ENCODE measurements at regions not wholly inside any gene's neighbourhood (a gene's known extent, or its start where the extent isn't known, plus 50 kb on each side); places are given as distances from the start of the nearest gene placed in this dataset.

GRCh38 chr1:194731025-194731424 is 1544.6 kb upstream of the B3GALT2 start:
- Histone ChIP-seq H3K9ac (ENCODE audit: low read length) (no peak overlapping the region), H3K36me3 (ENCODE audit: control insufficient read depth, insufficient read depth, low read length) (no peaks in the 10 kb centered on the region), H3K27ac (ENCODE audit: low read depth, low read length) (no peak overlapping the region), H3K4me3 (ENCODE audit: low read length) (no peak overlapping the region), H3K4me1 (ENCODE audit: control insufficient read depth, insufficient read depth, low read length) (no peaks in the 10 kb centered on the region), H3K27me3 (ENCODE audit: control insufficient read depth, insufficient read depth, low read length) (no peaks in the 10 kb centered on the region)

- Histone ChIP-seq H3K4me3 (ENCODE audit: low read length) (no peak overlapping the region), H3K27ac (ENCODE audit: low read depth, low read length) (no peak overlapping the region), H3K27me3 (ENCODE audit: control insufficient read depth, insufficient read depth, low read length) (no peaks in the 10 kb centered on the region), H3K9ac (ENCODE audit: low read length) (no peak overlapping the region), H3K4me1 (ENCODE audit: control insufficient read depth, insufficient read depth, low read length) (no peaks in the 10 kb centered on the region), H3K36me3 (ENCODE audit: control insufficient read depth, insufficient read depth, low read length) (no peaks in the 10 kb centered on the region)
Observed at GRCh38 chr1:194730304-194730703, 1543.9 kb upstream of the B3GALT2 start.

- no peak overlapping the region for H3K27ac ChIP-seq (ENCODE audit: low read depth, low read length)
- no peak overlapping the region for H3K4me3 ChIP-seq (ENCODE audit: low read length)
- H3K9ac ChIP-seq (ENCODE audit: low read length), result no peak overlapping the region
- H3K36me3 ChIP-seq (ENCODE audit: control insufficient read depth, insufficient read depth, low read length), result no peaks in the 10 kb centered on the region
- H3K27me3 ChIP-seq (ENCODE audit: control insufficient read depth, insufficient read depth, low read length), result no peaks in the 10 kb centered on the region
- no peaks in the 10 kb centered on the region for H3K4me1 ChIP-seq (ENCODE audit: control insufficient read depth, insufficient read depth, low read length)
Observed at GRCh38 chr1:194723067-194723466, 1536.7 kb upstream of the B3GALT2 start.

- Histone ChIP-seq H3K27me3 (ENCODE audit: control insufficient read depth, insufficient read depth, low read length) (no peaks in the 10 kb centered on the region), H3K4me1 (ENCODE audit: control insufficient read depth, insufficient read depth, low read length) (no peaks in the 10 kb centered on the region), H3K36me3 (ENCODE audit: control insufficient read depth, insufficient read depth, low read length) (no peaks in the 10 kb centered on the region), H3K27ac (ENCODE audit: low read depth, low read length) (no peak overlapping the region), H3K4me3 (ENCODE audit: low read length) (no peak overlapping the region), H3K9ac (ENCODE audit: low read length) (no peak overlapping the region)
Observed at GRCh38 chr1:194717941-194718340, 1531.5 kb upstream of the B3GALT2 start.

- Histone ChIP-seq H3K4me3 (ENCODE audit: low read length) (no peak overlapping the region), H3K27ac (ENCODE audit: low read depth, low read length) (no peak overlapping the region), H3K27me3 (ENCODE audit: control insufficient read depth, insufficient read depth, low read length) (no peaks in the 10 kb centered on the region), H3K4me1 (ENCODE audit: control insufficient read depth, insufficient read depth, low read length) (no peaks in the 10 kb centered on the region), H3K9ac (ENCODE audit: low read length) (no peak overlapping the region), H3K36me3 (ENCODE audit: control insufficient read depth, insufficient read depth, low read length) (no peaks in the 10 kb centered on the region)
Observed at GRCh38 chr1:194717334-194717733, 1530.9 kb upstream of the B3GALT2 start.

- Histone ChIP-seq H3K36me3 (ENCODE audit: control insufficient read depth, insufficient read depth, low read length) (no peaks in the 10 kb centered on the region), H3K4me1 (ENCODE audit: control insufficient read depth, insufficient read depth, low read length) (no peaks in the 10 kb centered on the region), H3K4me3 (ENCODE audit: low read length) (no peak overlapping the region), H3K9ac (ENCODE audit: low read length) (no peak overlapping the region), H3K27me3 (ENCODE audit: control insufficient read depth, insufficient read depth, low read length) (no peaks in the 10 kb centered on the region), H3K27ac (ENCODE audit: low read depth, low read length) (no peak overlapping the region)
Observed at GRCh38 chr1:194710671-194711070, 1524.3 kb upstream of the B3GALT2 start.

GRCh38 chr1:194709439-194709838 is 1523.0 kb upstream of the B3GALT2 start:
- Histone ChIP-seq H3K4me1 (ENCODE audit: control insufficient read depth, insufficient read depth, low read length) (no peaks in the 10 kb centered on the region), H3K27me3 (ENCODE audit: control insufficient read depth, insufficient read depth, low read length) (no peaks in the 10 kb centered on the region), H3K27ac (ENCODE audit: low read depth, low read length) (no peak overlapping the region), H3K9ac (ENCODE audit: low read length) (no peak overlapping the region), H3K4me3 (ENCODE audit: low read length) (no peak overlapping the region), H3K36me3 (ENCODE audit: control insufficient read depth, insufficient read depth, low read length) (no peaks in the 10 kb centered on the region)

GRCh38 chr1:194707074-194707473 is 1520.7 kb upstream of the B3GALT2 start:
- Histone ChIP-seq H3K27me3 (ENCODE audit: control insufficient read depth, insufficient read depth, low read length) (no peaks in the 10 kb centered on the region), H3K4me1 (ENCODE audit: control insufficient read depth, insufficient read depth, low read length) (no peaks in the 10 kb centered on the region), H3K9ac (ENCODE audit: low read length) (no peak overlapping the region), H3K27ac (ENCODE audit: low read depth, low read length) (no peak overlapping the region), H3K36me3 (ENCODE audit: control insufficient read depth, insufficient read depth, low read length) (no peaks in the 10 kb centered on the region), H3K4me3 (ENCODE audit: low read length) (no peak overlapping the region)

- Histone ChIP-seq H3K36me3 (ENCODE audit: control insufficient read depth, insufficient read depth, low read length) (no peaks in the 10 kb centered on the region), H3K4me1 (ENCODE audit: control insufficient read depth, insufficient read depth, low read length) (no peaks in the 10 kb centered on the region), H3K27me3 (ENCODE audit: control insufficient read depth, insufficient read depth, low read length) (no peaks in the 10 kb centered on the region), H3K27ac (ENCODE audit: low read depth, low read length) (no peak overlapping the region), H3K9ac (ENCODE audit: low read length) (no peak overlapping the region), H3K4me3 (ENCODE audit: low read length) (no peak overlapping the region)
Observed at GRCh38 chr1:194705123-194705854, 1518.9 kb upstream of the B3GALT2 start.

- Histone ChIP-seq H3K9ac (ENCODE audit: low read length) (no peak overlapping the region), H3K27me3 (ENCODE audit: control insufficient read depth, insufficient read depth, low read length) (no peaks in the 10 kb centered on the region), H3K4me3 (ENCODE audit: low read length) (no peak overlapping the region), H3K27ac (ENCODE audit: low read depth, low read length) (no peak overlapping the region), H3K36me3 (ENCODE audit: control insufficient read depth, insufficient read depth, low read length) (no peaks in the 10 kb centered on the region), H3K4me1 (ENCODE audit: control insufficient read depth, insufficient read depth, low read length) (no peaks in the 10 kb centered on the region)
Observed at GRCh38 chr1:194698908-194699318, 1512.5 kb upstream of the B3GALT2 start.

GRCh38 chr1:194693244-194693643 is 1506.8 kb upstream of the B3GALT2 start:
- Histone ChIP-seq H3K4me3 (ENCODE audit: low read length) (no peak overlapping the region), H3K27ac (ENCODE audit: low read depth, low read length) (no peak overlapping the region), H3K9ac (ENCODE audit: low read length) (no peak overlapping the region), H3K27me3 (ENCODE audit: control insufficient read depth, insufficient read depth, low read length) (no peaks in the 10 kb centered on the region), H3K36me3 (ENCODE audit: control insufficient read depth, insufficient read depth, low read length) (no peaks in the 10 kb centered on the region), H3K4me1 (ENCODE audit: control insufficient read depth, insufficient read depth, low read length) (no peaks in the 10 kb centered on the region)

- Histone ChIP-seq H3K27ac (ENCODE audit: low read depth, low read length) (no peak overlapping the region), H3K4me3 (ENCODE audit: low read length) (no peak overlapping the region), H3K27me3 (ENCODE audit: control insufficient read depth, insufficient read depth, low read length) (no peaks in the 10 kb centered on the region), H3K9ac (ENCODE audit: low read length) (no peak overlapping the region), H3K36me3 (ENCODE audit: control insufficient read depth, insufficient read depth, low read length) (no peaks in the 10 kb centered on the region), H3K4me1 (ENCODE audit: control insufficient read depth, insufficient read depth, low read length) (no peaks in the 10 kb centered on the region)
Observed at GRCh38 chr1:194684636-194685035, 1498.2 kb upstream of the B3GALT2 start.

- Histone ChIP-seq H3K9ac (ENCODE audit: low read length) (no peak overlapping the region), H3K4me3 (ENCODE audit: low read length) (no peak overlapping the region), H3K27ac (ENCODE audit: low read depth, low read length) (no peak overlapping the region), H3K27me3 (ENCODE audit: control insufficient read depth, insufficient read depth, low read length) (no peaks in the 10 kb centered on the region), H3K36me3 (ENCODE audit: control insufficient read depth, insufficient read depth, low read length) (no peaks in the 10 kb centered on the region), H3K4me1 (ENCODE audit: control insufficient read depth, insufficient read depth, low read length) (no peaks in the 10 kb centered on the region)
Observed at GRCh38 chr1:194658090-194658439, 1471.7 kb upstream of the B3GALT2 start.
